ENCODE measurements at regions not wholly inside any gene's neighbourhood (a gene's known extent, or its start where the extent isn't known, plus 50 kb on each side); places are given as distances from the start of the nearest gene placed in this dataset.

- 57% methylated on average over 3 of the region's 3 CpGs for WGBS (ENCODE audit: missing lambda C conversion rate)
- DNase-seq (ENCODE audit: low read depth in 1 of 2, low spot score in 1 of 2), result peak in 1 of 2 experiments; percentile 20
- ChIA-PET CTCF (no interaction called here), POLR2A (no interaction called here)
- Histone ChIP-seq H3K4me2 (peak overlapping the region; percentile 43), H3K27ac (peak overlapping the region; percentile 39 to 57; a peak in 5 of 6 replicates), H3K9me3 (0 out of 3 replicates have a peak, but pooled peaks cover 2% of the 10 kb centered on the region), H3K4me1 (peaks cover 17% of the 10 kb centered on the region), H3K4me3 (no peak overlapping the region)
- TF ChIP-seq MAZ (IDR thresholded peaks at IDR 0.05; ENCODE audit: borderline replicate concordance, low read depth, low read length) (no peak), JUNB (IDR thresholded peaks at IDR 0.05) (peak; percentile 15; the same call in 1 of the 2 replicates)
- ATAC-seq, result peak in 1 of 2 experiments; percentile 46; a peak in 1 of 6 replicates
- no peak for FAIRE-seq
Measured at GRCh38 chr6:22082218-22082617, 214.6 kb downstream of the PRL start.

GRCh38 chr6:22083119-22083518 is 213.7 kb downstream of the PRL start:
- Histone ChIP-seq H3K9me3 (0 out of 3 replicates have a peak, but pooled peaks cover 2% of the 10 kb centered on the region), H3K4me1 (peaks cover 17% of the 10 kb centered on the region), H3K4me2 (no peak overlapping the region; the same call in 2 of the 3 replicates), H3K4me3 (no peak overlapping the region), H3K27ac (peak overlapping the region; percentile 39 to 57; a peak in 3 of 6 replicates)
- no peak for ATAC-seq
- POLR2A ChIA-PET, result no interaction called here
- FAIRE-seq, result no peak
- TF ChIP-seq NFE2L2 (conservative IDR thresholded peaks at IDR 0.05; ENCODE audit: low read length), result no peak
- TF ChIP-seq FOSB (CRISPR knock-in tag; IDR thresholded peaks at IDR 0.05), result no peak
- TF ChIP-seq, protein P1, sequence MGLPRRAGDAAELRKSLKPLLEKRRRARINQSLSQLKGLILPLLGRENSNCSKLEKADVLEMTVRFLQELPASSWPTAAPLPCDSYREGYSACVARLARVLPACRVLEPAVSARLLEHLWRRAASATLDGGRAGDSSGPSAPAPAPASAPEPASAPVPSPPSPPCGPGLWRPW (IDR thresholded peaks at IDR 0.05), result no peak
- no peak for TF ChIP-seq FOXS1 (CRISPR knock-in tag; IDR thresholded peaks at IDR 0.05)
- no peak for TF ChIP-seq HOXA7 (CRISPR knock-in tag; IDR thresholded peaks at IDR 0.05)
- TF ChIP-seq, protein P2, sequence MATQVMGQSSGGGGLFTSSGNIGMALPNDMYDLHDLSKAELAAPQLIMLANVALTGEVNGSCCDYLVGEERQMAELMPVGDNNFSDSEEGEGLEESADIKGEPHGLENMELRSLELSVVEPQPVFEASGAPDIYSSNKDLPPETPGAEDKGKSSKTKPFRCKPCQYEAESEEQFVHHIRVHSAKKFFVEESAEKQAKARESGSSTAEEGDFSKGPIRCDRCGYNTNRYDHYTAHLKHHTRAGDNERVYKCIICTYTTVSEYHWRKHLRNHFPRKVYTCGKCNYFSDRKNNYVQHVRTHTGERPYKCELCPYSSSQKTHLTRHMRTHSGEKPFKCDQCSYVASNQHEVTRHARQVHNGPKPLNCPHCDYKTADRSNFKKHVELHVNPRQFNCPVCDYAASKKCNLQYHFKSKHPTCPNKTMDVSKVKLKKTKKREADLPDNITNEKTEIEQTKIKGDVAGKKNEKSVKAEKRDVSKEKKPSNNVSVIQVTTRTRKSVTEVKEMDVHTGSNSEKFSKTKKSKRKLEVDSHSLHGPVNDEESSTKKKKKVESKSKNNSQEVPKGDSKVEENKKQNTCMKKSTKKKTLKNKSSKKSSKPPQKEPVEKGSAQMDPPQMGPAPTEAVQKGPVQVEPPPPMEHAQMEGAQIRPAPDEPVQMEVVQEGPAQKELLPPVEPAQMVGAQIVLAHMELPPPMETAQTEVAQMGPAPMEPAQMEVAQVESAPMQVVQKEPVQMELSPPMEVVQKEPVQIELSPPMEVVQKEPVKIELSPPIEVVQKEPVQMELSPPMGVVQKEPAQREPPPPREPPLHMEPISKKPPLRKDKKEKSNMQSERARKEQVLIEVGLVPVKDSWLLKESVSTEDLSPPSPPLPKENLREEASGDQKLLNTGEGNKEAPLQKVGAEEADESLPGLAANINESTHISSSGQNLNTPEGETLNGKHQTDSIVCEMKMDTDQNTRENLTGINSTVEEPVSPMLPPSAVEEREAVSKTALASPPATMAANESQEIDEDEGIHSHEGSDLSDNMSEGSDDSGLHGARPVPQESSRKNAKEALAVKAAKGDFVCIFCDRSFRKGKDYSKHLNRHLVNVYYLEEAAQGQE (IDR thresholded peaks at IDR 0.05), result no peak
- no peak for TF ChIP-seq RFX5 (IDR thresholded peaks at IDR 0.05)
- TF ChIP-seq SREBF2 (IDR thresholded peaks at IDR 0.05), result no peak
- no peak for TF ChIP-seq CEBPB (IDR thresholded peaks at IDR 0.05)
- TF ChIP-seq TFCP2L1 (CRISPR knock-in tag; IDR thresholded peaks at IDR 0.05), result no peak
- no peak for TF ChIP-seq GATA3 (IDR thresholded peaks at IDR 0.05; ENCODE audit: borderline replicate concordance)
- no peak for TF ChIP-seq POLR2A (IDR thresholded peaks at IDR 0.05; ENCODE audit: low read length)
- TF ChIP-seq CBX8 (IDR thresholded peaks at IDR 0.05), result no peak
- TF ChIP-seq ATOH8 (CRISPR knock-in tag; IDR thresholded peaks at IDR 0.05; ENCODE audit: low read depth), result no peak
- no peak for TF ChIP-seq POLR2AphosphoS2 (conservative IDR thresholded peaks at IDR 0.05; ENCODE audit: low read length)
- no peak for TF ChIP-seq BHLHE40 (IDR thresholded peaks at IDR 0.05; ENCODE audit: low read depth, low read length)
- TF ChIP-seq, protein P3, sequence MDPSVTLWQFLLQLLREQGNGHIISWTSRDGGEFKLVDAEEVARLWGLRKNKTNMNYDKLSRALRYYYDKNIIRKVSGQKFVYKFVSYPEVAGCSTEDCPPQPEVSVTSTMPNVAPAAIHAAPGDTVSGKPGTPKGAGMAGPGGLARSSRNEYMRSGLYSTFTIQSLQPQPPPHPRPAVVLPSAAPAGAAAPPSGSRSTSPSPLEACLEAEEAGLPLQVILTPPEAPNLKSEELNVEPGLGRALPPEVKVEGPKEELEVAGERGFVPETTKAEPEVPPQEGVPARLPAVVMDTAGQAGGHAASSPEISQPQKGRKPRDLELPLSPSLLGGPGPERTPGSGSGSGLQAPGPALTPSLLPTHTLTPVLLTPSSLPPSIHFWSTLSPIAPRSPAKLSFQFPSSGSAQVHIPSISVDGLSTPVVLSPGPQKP (IDR thresholded peaks at IDR 0.05; ENCODE audit: low read depth, low read length), result no peak
- no peak for TF ChIP-seq JUN (IDR thresholded peaks at IDR 0.05)
- no peak for TF ChIP-seq RARB (CRISPR knock-in tag; IDR thresholded peaks at IDR 0.05)
- CTCF ChIA-PET, result no interaction called here
- WGBS (ENCODE audit: missing lambda C conversion rate), result 71% methylated on average over 1 of the region's 1 CpG
- no peak for DNase-seq (ENCODE audit: low read depth in 1 of 2, low spot score in 1 of 2)

All from A549 (cell line).